Stomach (tissue), 4 donors: ENCODE measurements at regions not wholly inside any gene's neighbourhood (a gene's known extent, or its start where the extent isn't known, plus 50 kb on each side); places are given as distances from the start of the nearest gene placed in this dataset.

Source experiments
- POLR2AphosphoS5 ChIP-seq, 3 donors: sonication (generic); formaldehyde crosslinking; IDR thresholded peaks; one replicate each; pipeline ENCODE4 v1.6.1; 2016; ENCODE audit warnings: antibody characterized with exemption in 3 of 3
- TF ChIP-seq, protein P1 (sequence below), 7 experiments: fragments of 450-650 bp in 4 of 7; fragments of 200-600 bp in 3 of 7; sonication (generic) in 3 of 7; IDR thresholded peaks; one replicate each; pipeline ENCODE4 v1.5.1; 2016 to 2019; ENCODE audit warnings: antibody characterized with exemption in 7 of 7, control low read depth in 2 of 7, mild to moderate bottlenecking in 1 of 7

DNA sequence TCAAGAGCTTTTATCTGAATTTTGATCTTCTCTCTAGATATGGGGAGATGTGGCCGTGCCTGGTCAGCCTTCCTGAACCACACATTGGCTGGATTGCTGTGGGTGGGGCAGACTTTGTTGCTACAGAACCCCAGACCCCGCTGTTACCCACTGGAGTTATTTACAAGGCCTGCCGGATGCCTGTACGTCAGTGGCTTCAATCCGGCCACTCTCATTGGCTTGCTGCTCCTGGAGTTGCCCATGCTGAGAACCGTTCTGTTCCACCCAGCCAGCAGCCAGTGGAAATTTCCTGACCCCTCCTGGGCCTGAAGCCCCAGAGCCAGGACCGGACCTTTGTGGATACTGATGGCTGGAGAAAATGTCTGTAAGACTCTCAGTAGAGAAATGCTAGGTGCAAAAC, 101.9 kb downstream of the TFAP2C start:
- TF ChIP-seq POLR2AphosphoS5 (IDR thresholded peaks at IDR 0.05) = no peak
- TF ChIP-seq, protein P1, sequence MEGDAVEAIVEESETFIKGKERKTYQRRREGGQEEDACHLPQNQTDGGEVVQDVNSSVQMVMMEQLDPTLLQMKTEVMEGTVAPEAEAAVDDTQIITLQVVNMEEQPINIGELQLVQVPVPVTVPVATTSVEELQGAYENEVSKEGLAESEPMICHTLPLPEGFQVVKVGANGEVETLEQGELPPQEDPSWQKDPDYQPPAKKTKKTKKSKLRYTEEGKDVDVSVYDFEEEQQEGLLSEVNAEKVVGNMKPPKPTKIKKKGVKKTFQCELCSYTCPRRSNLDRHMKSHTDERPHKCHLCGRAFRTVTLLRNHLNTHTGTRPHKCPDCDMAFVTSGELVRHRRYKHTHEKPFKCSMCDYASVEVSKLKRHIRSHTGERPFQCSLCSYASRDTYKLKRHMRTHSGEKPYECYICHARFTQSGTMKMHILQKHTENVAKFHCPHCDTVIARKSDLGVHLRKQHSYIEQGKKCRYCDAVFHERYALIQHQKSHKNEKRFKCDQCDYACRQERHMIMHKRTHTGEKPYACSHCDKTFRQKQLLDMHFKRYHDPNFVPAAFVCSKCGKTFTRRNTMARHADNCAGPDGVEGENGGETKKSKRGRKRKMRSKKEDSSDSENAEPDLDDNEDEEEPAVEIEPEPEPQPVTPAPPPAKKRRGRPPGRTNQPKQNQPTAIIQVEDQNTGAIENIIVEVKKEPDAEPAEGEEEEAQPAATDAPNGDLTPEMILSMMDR (IDR thresholded peaks at IDR 0.05) = no peak
